K562 (cell line): ENCODE measurements at regions not wholly inside any gene's neighbourhood (a gene's known extent, or its start where the extent isn't known, plus 50 kb on each side); places are given as distances from the start of the nearest gene placed in this dataset.

ENCODE experiments used
- BCOR ChIP-seq: fragments of 450-650 bp; IDR thresholded peaks from 2 replicates; pipeline ENCODE4 v1.6.1; 2016
- FOXP4 ChIP-seq: sonication (generic); formaldehyde crosslinking; IDR thresholded peaks from 2 replicates; pipeline ENCODE4 v1.8.0; 2022; ENCODE audit warnings: mild to moderate bottlenecking, missing genetic modification reagents, borderline replicate concordance
- MXD1 ChIP-seq: fragments of 250-450 bp; sonication (Bioruptor Pico); IDR thresholded peaks from 2 replicates; pipeline ENCODE4 v1.8.0; 2021; ENCODE audit warnings: borderline replicate concordance, mild to moderate bottlenecking, moderate library complexity; ENCODE audit not compliant: poor library complexity, severe bottlenecking
- MXI1 ChIP-seq: IDR thresholded peaks from 2 replicates; pipeline ENCODE4 v1.6.1; 2011; ENCODE audit warnings: low read depth, mild to moderate bottlenecking, improper control_type of control experiment, low read length
- PTTG1 ChIP-seq: fragments of 450-650 bp; IDR thresholded peaks from 2 replicates; pipeline ENCODE4 v1.6.1; 2016; ENCODE audit warnings: low read depth, mild to moderate bottlenecking, missing genetic modification characterization, missing compliant biosample characterization
- SFPQ ChIP-seq: fragments of 200-400 bp; formaldehyde crosslinking; IDR thresholded peaks from 2 replicates; pipeline ENCODE4 v1.6.1; 2017; ENCODE audit warnings: mild to moderate bottlenecking, low read depth, low read length, moderate library complexity
- SREBF2 ChIP-seq: sonication (generic); formaldehyde crosslinking; IDR thresholded peaks from 2 replicates; pipeline ENCODE4 v1.4.0; 2020; ENCODE audit warnings: mild to moderate bottlenecking, missing genetic modification reagents
- ZNF146 ChIP-seq: IDR thresholded peaks from one replicate; pipeline ENCODE4 v1.6.1; 2018; ENCODE audit warnings: missing compliant biosample characterization; ENCODE audit not compliant: unreplicated experiment

GRCh38 chr18:29225351-29225750 is 1048.4 kb upstream of the CDH2 start (continued):
- no peak for TF ChIP-seq SFPQ
- TF ChIP-seq FOXP4 (CRISPR knock-in tag) = no peak
- TF ChIP-seq BCOR = no peak
- no peak for TF ChIP-seq MXD1 (CRISPR knock-in tag)
- TF ChIP-seq MXI1 = no peak
- TF ChIP-seq ZNF146 (CRISPR knock-in tag) = no peak
- no peak for TF ChIP-seq PTTG1 (tag)
- no peak for TF ChIP-seq SREBF2 (CRISPR knock-in tag)
- TF ChIP-seq, all 486 proteins: peak for 0
